CD4-positive, alpha-beta T cell treated with Interleukin-17A for 4 hours (primary cell): ENCODE measurements at regions not wholly inside any gene's neighbourhood (a gene's known extent, or its start where the extent isn't known, plus 50 kb on each side); places are given as distances from the start of the nearest gene placed in this dataset.
"Not testable (repeated sequence)": the region's sequence is repeated elsewhere in the genome, so short reads cannot be mapped to it uniquely, and the experiment has no call there.

Experiments
- DNase-seq: peaks from one replicate; pipeline ENCODE4 v3.0.0-alpha.2; 2020; ENCODE audit warnings: mixed read lengths

GRCh38 chr1:38787041-38787440, 72.5 kb downstream of the RRAGC start:
- DNase-seq, result no peak

- DNase-seq, result no peak
These were observed 73.5 kb downstream of the RRAGC start for GRCh38 chr1:38786040-38786436.

- no peak for DNase-seq
These were observed 74.1 kb downstream of the RRAGC start for GRCh38 chr1:38785285-38786039.

GRCh38 chr1:38784452-38785284, 74.9 kb downstream of the RRAGC start:
- DNase-seq, result no peak

- no peak for DNase-seq
These were observed 75.8 kb downstream of the RRAGC start for GRCh38 chr1:38783640-38784229.

GRCh38 chr1:38781872-38782617, 77.5 kb downstream of the RRAGC start:
- no peak for DNase-seq

GRCh38 chr1:38780133-38780532, 79.4 kb downstream of the RRAGC start:
- DNase-seq, result no peak

GRCh38 chr1:38779491-38779890, 80.1 kb downstream of the RRAGC start:
- no peak for DNase-seq

GRCh38 chr1:38778521-38778920, 81.1 kb downstream of the RRAGC start:
- DNase-seq, result no peak

- no peak for DNase-seq
These were observed 81.5 kb downstream of the RRAGC start for GRCh38 chr1:38778051-38778450.

GRCh38 chr1:38777464-38777957, 82.1 kb downstream of the RRAGC start:
- DNase-seq, result no peak

- no peak for DNase-seq
These were observed 83.0 kb downstream of the RRAGC start for GRCh38 chr1:38776466-38777065.

- DNase-seq, result no peak
These were observed 84.3 kb downstream of the RRAGC start for GRCh38 chr1:38775175-38775845.

- no peak for DNase-seq
These were observed 86.1 kb downstream of the RRAGC start for GRCh38 chr1:38773483-38773882.

- DNase-seq, result no peak
These were observed 86.6 kb downstream of the RRAGC start for GRCh38 chr1:38772953-38773352.

- DNase-seq, result no peak
These were observed 87.5 kb downstream of the RRAGC start for GRCh38 chr1:38772026-38772425.

GRCh38 chr1:38770516-38771173, 88.9 kb downstream of the RRAGC start:
- not testable (repeated sequence) for DNase-seq

- no peak for DNase-seq
These were observed 93.4 kb downstream of the RRAGC start for GRCh38 chr1:38766125-38766524.

- no peak for DNase-seq
These were observed 96.5 kb downstream of the RRAGC start for GRCh38 chr1:38763121-38763520.

GRCh38 chr1:38760562-38760961, 99.0 kb downstream of the RRAGC start:
- no peak for DNase-seq

GRCh38 chr1:38758820-38759219, 100.8 kb downstream of the RRAGC start:
- no peak for DNase-seq
